Hepatocyte (in vitro differentiated cells): ENCODE measurements at regions not wholly inside any gene's neighbourhood (a gene's known extent, or its start where the extent isn't known, plus 50 kb on each side); places are given as distances from the start of the nearest gene placed in this dataset.

Source experiments
- CTCF ChIP-seq: fragments of 200-600 bp; sonication (generic); IDR thresholded peaks from 2 replicates; pipeline ENCODE4 v1.5.1; 2016; ENCODE audit warnings: antibody characterized with exemption, mild to moderate bottlenecking; ENCODE audit not compliant: poor library complexity
- EZH2 ChIP-seq: fragments of 200-600 bp; sonication (generic); IDR thresholded peaks from 2 replicates; pipeline ENCODE4 v1.6.1; 2016; ENCODE audit warnings: antibody characterized with exemption, mild to moderate bottlenecking, borderline replicate concordance

GRCh38 chr6:8215631-8216030, 113.3 kb upstream of the EEF1E1 start:
- no peak for TF ChIP-seq CTCF
- no peak for TF ChIP-seq EZH2
